Adrenal gland (tissue), 5 donors: ENCODE measurements at regions not wholly inside any gene's neighbourhood (a gene's known extent, or its start where the extent isn't known, plus 50 kb on each side); places are given as distances from the start of the nearest gene placed in this dataset.

Experiments
- CTCF ChIP-seq, 6 experiments: fragments of 450-650 bp in 4 of 6; fragments of 200-600 bp in 2 of 6; sonication (generic) in 1 of 6; IDR thresholded peaks; 1 replicate in 5 of 6; 2 replicates in 1 of 6; pipeline versions ENCODE4 v1.5.1 to v1.8.0; 2016 to 2021; ENCODE audit warnings: antibody characterized with exemption in 6 of 6, mild to moderate bottlenecking in 2 of 6, moderate library complexity in 1 of 6
- POLR2A ChIP-seq, 2 donors: fragments of 450-650 bp; IDR thresholded peaks; one replicate each; pipeline ENCODE4 v1.6.1; 2017; ENCODE audit warnings: antibody characterized with exemption in 2 of 2, mild to moderate bottlenecking in 2 of 2, moderate library complexity in 1 of 2
- donor health status: DM: no; HTN: no; CAD: no.

- TF ChIP-seq CTCF (IDR thresholded peaks at IDR 0.05) (no peak), POLR2A (IDR thresholded peaks at IDR 0.05) (no peak)
Measured at GRCh38 chr2:217250013-217250524, 390.2 kb upstream of the TNP1 start.
